H1 (cell line): ENCODE measurements at regions not wholly inside any gene's neighbourhood (a gene's known extent, or its start where the extent isn't known, plus 50 kb on each side); places are given as distances from the start of the nearest gene placed in this dataset.

Source experiments
- CTCF ChIA-PET: fragments of 300-600 bp; sonication (Branson Sonifier 250); formaldehyde crosslinking; loops from one replicate; lab custom pipeline; 2021; ENCODE audit not compliant: partially characterized antibody; lab: Charles Lee
- POLR2A ChIA-PET: fragments of 300-600 bp; sonication (Branson Sonifier 250); formaldehyde crosslinking; loops from one replicate; lab custom pipeline; 2021; ENCODE audit warnings: inconsistent platforms; ENCODE audit not compliant: partially characterized antibody; lab: Charles Lee
- DNase-seq, 2 experiments: peaks; one replicate each; pipeline versions ENCODE4 v3.0.0 to v3.0.0-alpha.2; 2010 to 2022; ENCODE audit warnings: low spot score in 2 of 2, low read depth in 1 of 2, mixed read lengths in 1 of 2
- FAIRE-seq: peaks from 2 replicates; lab custom pipeline; 2011; peaks lifted over from hg19 to GRCh38; lab: Jason Lieb, UNC
- H2AFZ ChIP-seq: 2 replicates; pipeline ENCODE4 v1.8.1; 2012; ENCODE audit warnings: low read length, inconsistent platforms
- H2AK5ac ChIP-seq: 2 replicates; pipeline ENCODE4 v1.6.1; 2013; ENCODE audit warnings: low read depth, low read length
- H2BK120ac ChIP-seq: replicated peaks from 2 replicates; pipeline ENCODE3; 2013; ENCODE audit warnings: low read depth, low read length, inconsistent platforms
- H2BK12ac ChIP-seq: 2 replicates; pipeline ENCODE4 v1.6.1; 2013; ENCODE audit warnings: low read depth, low read length
- H2BK15ac ChIP-seq: 2 replicates; pipeline ENCODE4 v1.6.1; 2013; ENCODE audit warnings: low read length
- H2BK20ac ChIP-seq: 2 replicates; pipeline ENCODE4 v1.6.1; 2013; ENCODE audit warnings: low read length
- H2BK5ac ChIP-seq: 2 replicates; pipeline ENCODE4 v1.6.1; 2013; ENCODE audit warnings: low read depth, low read length
- H3K14ac ChIP-seq: 2 replicates; pipeline ENCODE4 v1.6.1; 2013; ENCODE audit warnings: inconsistent platforms; ENCODE audit not compliant: insufficient read length
- H3K18ac ChIP-seq: 2 replicates; pipeline ENCODE4 v1.6.1; 2013; ENCODE audit warnings: low read length; ENCODE audit errors: extremely low read depth
- H3K23ac ChIP-seq: 2 replicates; pipeline ENCODE4 v1.6.1; 2013; ENCODE audit warnings: inconsistent platforms; ENCODE audit not compliant: insufficient read length
- H3K23me2 ChIP-seq: 2 replicates; pipeline ENCODE4 v1.6.1; 2013; ENCODE audit warnings: low read depth, low read length
- H3K27ac ChIP-seq: 2 replicates; pipeline ENCODE4 v1.6.1; 2011; ENCODE audit warnings: low read depth, low read length, inconsistent platforms
- H3K27me3 ChIP-seq, 4 experiments: replicated peaks in 1 of 4; 1 replicate in 1 of 4; 2 replicates in 3 of 4; pipeline versions ENCODE4 v1.6.1 to v1.8.1; 2011 to 2013; ENCODE audit warnings: low read length in 3 of 4, mild to moderate bottlenecking in 3 of 4, inconsistent platforms in 2 of 4, mixed read lengths in 2 of 4, moderate library complexity in 1 of 4; ENCODE audit not compliant: control insufficient read depth in 3 of 4, insufficient read depth in 3 of 4; ENCODE audit errors: extremely low read depth in 1 of 4
- H3K36me3 ChIP-seq, 4 experiments: 2 replicates each; pipeline versions ENCODE4 v1.6.1 to v1.8.1; 2011 to 2013; ENCODE audit warnings: mild to moderate bottlenecking in 4 of 4, low read length in 3 of 4, moderate library complexity in 2 of 4, control low read depth in 1 of 4, inconsistent platforms in 1 of 4; ENCODE audit not compliant: insufficient read depth in 4 of 4, control insufficient read depth in 2 of 4
- H3K4ac ChIP-seq: replicated peaks from 2 replicates; pipeline ENCODE3; 2013; ENCODE audit warnings: low read length, low read depth, mixed read lengths, inconsistent platforms; ENCODE audit not compliant: insufficient read length
- H3K4me1 ChIP-seq, 4 experiments: replicated peaks in 1 of 4; 1 replicate in 1 of 4; 2 replicates in 3 of 4; pipeline versions ENCODE4 v1.6.1 to v1.8.1; 2011 to 2013; ENCODE audit warnings: low read length in 3 of 4, inconsistent platforms in 2 of 4, mixed read lengths in 1 of 4; ENCODE audit not compliant: insufficient read depth in 4 of 4, control insufficient read depth in 3 of 4
- H3K4me2 ChIP-seq, 2 experiments: 2 replicates each; pipeline versions ENCODE4 v1.6.1 to v1.8.1; 2011 to 2013; ENCODE audit warnings: low read depth in 2 of 2, low read length in 2 of 2, control low read depth in 1 of 2, inconsistent platforms in 1 of 2, mild to moderate bottlenecking in 1 of 2; ENCODE audit not compliant: insufficient read depth in 1 of 2
- H3K4me3 ChIP-seq, 4 experiments: fragments of 200-600, 300-600 bp in 1 of 4; sonication (generic), shearing (Covaris generic), sonication (Bioruptor Twin) in 1 of 4; 2 replicates each; pipeline versions ENCODE4 v1.5.1 to v1.8.1; 2011 to 2016; ENCODE audit warnings: low read length in 4 of 4, low read depth in 3 of 4, control low read depth in 2 of 4, inconsistent platforms in 2 of 4, mild to moderate bottlenecking in 2 of 4, mixed read lengths in 1 of 4, moderate library complexity in 1 of 4; ENCODE audit not compliant: insufficient read depth in 2 of 4; ENCODE audit errors: extremely low read depth in 1 of 4
- H3K56ac ChIP-seq: replicated peaks from 2 replicates; pipeline ENCODE3; 2013; ENCODE audit warnings: low read depth, mild to moderate bottlenecking, mixed read lengths, low read length, inconsistent platforms; ENCODE audit not compliant: insufficient read length
- H3K79me1 ChIP-seq: 2 replicates; pipeline ENCODE4 v1.6.1; 2013; ENCODE audit warnings: low read depth, low read length, control low read depth
- H3K79me2 ChIP-seq, 2 experiments: 2 replicates each; pipeline versions ENCODE4 v1.6.1 to v1.8.1; 2012 to 2013; ENCODE audit warnings: low read length in 2 of 2, mild to moderate bottlenecking in 2 of 2, inconsistent platforms in 1 of 2; ENCODE audit not compliant: insufficient read depth in 2 of 2, control insufficient read depth in 1 of 2
- H3K9ac ChIP-seq, 4 experiments: replicated peaks in 1 of 4; 1 replicate in 1 of 4; 2 replicates in 3 of 4; pipeline versions ENCODE4 v1.6.1 to v1.8.1; 2011 to 2013; ENCODE audit warnings: low read depth in 3 of 4, low read length in 3 of 4, control low read depth in 2 of 4, mild to moderate bottlenecking in 2 of 4, moderate library complexity in 2 of 4, inconsistent platforms in 1 of 4; ENCODE audit errors: extremely low read depth in 1 of 4
- H3K9me3 ChIP-seq, 2 experiments: 2 replicates each; pipeline versions ENCODE4 v1.6.1 to v1.8.1; 2012 to 2013; ENCODE audit warnings: mild to moderate bottlenecking in 2 of 2, moderate library complexity in 2 of 2, control low read depth in 1 of 2, inconsistent platforms in 1 of 2, low read depth in 1 of 2, low read length in 1 of 2, mixed read lengths in 1 of 2; ENCODE audit not compliant: insufficient read depth in 2 of 2
- H4K20me1 ChIP-seq, 2 experiments: replicated peaks in 1 of 2; 2 replicates each; pipeline versions ENCODE3 to v1.8.1; 2011 to 2013; ENCODE audit warnings: inconsistent platforms in 2 of 2, low read length in 2 of 2, mild to moderate bottlenecking in 1 of 2; ENCODE audit not compliant: insufficient read depth in 2 of 2, control insufficient read depth in 1 of 2
- H4K5ac ChIP-seq: 2 replicates; pipeline ENCODE4 v1.6.1; 2013; ENCODE audit warnings: low read length, low read depth, mixed read lengths, inconsistent platforms; ENCODE audit not compliant: insufficient read length
- H4K8ac ChIP-seq: 2 replicates; pipeline ENCODE4 v1.8.0; 2013; ENCODE audit warnings: mild to moderate bottlenecking, moderate library complexity, low read length, inconsistent platforms; ENCODE audit not compliant: insufficient read depth; ENCODE audit errors: extremely low read depth
- H4K91ac ChIP-seq: replicated peaks from 2 replicates; pipeline ENCODE3; 2013; ENCODE audit warnings: low read length, mixed read lengths, inconsistent platforms; ENCODE audit not compliant: insufficient read length
- KDM1A ChIP-seq: fragments of 200-600, 300-600 bp; sonication (generic); IDR thresholded peaks from 2 replicates; pipeline ENCODE4 v1.7.1; 2016; ENCODE audit warnings: mild to moderate bottlenecking, low read length, borderline replicate concordance
- MAFK ChIP-seq: IDR thresholded peaks from 2 replicates; pipeline ENCODE4 v1.6.1; 2012; ENCODE audit warnings: low read depth, mild to moderate bottlenecking, improper control_type of control experiment, low read length
- PHF8 ChIP-seq: fragments of 200-600 bp; sonication (generic); conservative IDR thresholded peaks from 2 replicates; pipeline ENCODE4 v1.7.1; 2012; ENCODE audit warnings: low read depth, mild to moderate bottlenecking, inconsistent platforms, low read length, moderate library complexity
- POLR2A ChIP-seq, 2 experiments: IDR thresholded peaks; 1 replicate in 1 of 2; 2 replicates in 1 of 2; pipeline ENCODE4 v1.6.1; 2011; ENCODE audit warnings: low read depth in 2 of 2, low read length in 2 of 2, mild to moderate bottlenecking in 2 of 2; ENCODE audit errors: control extremely low read depth in 1 of 2
- SIRT6 ChIP-seq: IDR thresholded peaks from one replicate; pipeline ENCODE4 v1.7.1; 2012; ENCODE audit warnings: low read length, inconsistent platforms
- SIX5 ChIP-seq: IDR thresholded peaks from 2 replicates; pipeline ENCODE4 v1.6.1; 2011; ENCODE audit warnings: mild to moderate bottlenecking, low read depth, low read length
- USF2 ChIP-seq: IDR thresholded peaks from 2 replicates; pipeline ENCODE4 v1.6.1; 2011; ENCODE audit warnings: low read length, improper control_type of control experiment
- ZNF274 ChIP-seq: IDR thresholded peaks from 2 replicates; pipeline ENCODE4 v1.7.0; 2012; ENCODE audit warnings: low read length, borderline replicate concordance; ENCODE audit errors: extremely low read depth
- WGBS, 2 experiments: shearing (Covaris generic) in 1 of 2; methylation state at CpG; one replicate each; pipeline versions ENCODE4 v1.1.6 to v1.1.7; 2013 to 2015; ENCODE audit warnings: low lambda C conversion rate in 2 of 2, mixed read lengths in 2 of 2, inconsistent platforms in 1 of 2, low coverage in 1 of 2, missing lambda C conversion rate in 1 of 2; ENCODE audit not compliant: insufficient replicate concordance in 2 of 2, insufficient coverage in 1 of 2, insufficient read length in 1 of 2; ENCODE audit errors: extremely low coverage in 1 of 2, missing lambda C conversion rate in 1 of 2; 5-methylcytosine and 5-hydroxymethylcytosine counted together

- H3K23ac ChIP-seq: no peak overlapping the region
- peaks cover 2 to 15% (median 8%) of the 10 kb centered on the region in 4 experiments for H3K27me3 ChIP-seq
- no peak overlapping the region for H2BK120ac ChIP-seq
- H2AK5ac ChIP-seq: no peak overlapping the region
- no peaks in the 10 kb centered on the region for H3K79me2 ChIP-seq
- no peaks in the 10 kb centered on the region; the same call in 1 of the 2 replicates for H3K23me2 ChIP-seq
- no peaks in the 10 kb centered on the region for H4K20me1 ChIP-seq
- peaks cover 0 to 10% (median 5%) of the 10 kb centered on the region in 4 experiments; a peak in 5 of 7 replicates for H3K4me1 ChIP-seq
- H3K79me1 ChIP-seq: no peaks in the 10 kb centered on the region
- ChIA-PET CTCF (no interaction called here), POLR2A (no interaction called here)
- 83% methylated on average over 5 of the region's 5 CpGs; no CpG with 5 or more reads in 1 of the 2 experiments for WGBS, 2 experiments
- no peak overlapping the region for H3K4me2 ChIP-seq
- no peak overlapping the region for H2AFZ ChIP-seq
- no peak for FAIRE-seq
- no peak overlapping the region for H4K91ac ChIP-seq
- no peak overlapping the region for H3K14ac ChIP-seq
- no peak for DNase-seq
- H2BK20ac ChIP-seq: no peak overlapping the region
- no peak overlapping the region for H3K18ac ChIP-seq
- H3K27ac ChIP-seq: no peak overlapping the region
- no peak overlapping the region for H3K9ac ChIP-seq
- no peaks in the 10 kb centered on the region for H3K36me3 ChIP-seq
- no peak overlapping the region for H4K5ac ChIP-seq
- no peak overlapping the region for H3K56ac ChIP-seq
- H2BK5ac ChIP-seq: no peak overlapping the region
- H3K9me3 ChIP-seq: peaks cover 6% of the 10 kb centered on the region in 2 experiments; a peak in 2 of 4 replicates
- H3K4me3 ChIP-seq: no peak overlapping the region
- H4K8ac ChIP-seq: no peak overlapping the region
- H2BK12ac ChIP-seq: no peak overlapping the region
- H2BK15ac ChIP-seq: no peak overlapping the region
- no peak overlapping the region for H3K4ac ChIP-seq
- TF ChIP-seq ZNF274 (no peak), SIRT6 (no peak), POLR2A (IDR thresholded peaks at IDR 0.05; ENCODE audit: control extremely low read depth in 1 of 2, low read depth in 2 of 2, low read length in 2 of 2) (no peak), PHF8 (no peak), KDM1A (no peak), SIX5 (no peak), USF2 (no peak), MAFK (no peak)
Observed at GRCh38 chr5:124902097-124902821, 155.8 kb upstream of the ZNF608 start.
